Mesenchymal stem cell (in vitro differentiated cells and primary cell): ENCODE measurements at regions not wholly inside any gene's neighbourhood (a gene's known extent, or its start where the extent isn't known, plus 50 kb on each side); places are given as distances from the start of the nearest gene placed in this dataset.
"Not testable (repeated sequence)": the region's sequence is repeated elsewhere in the genome, so short reads cannot be mapped to it uniquely, and the experiment has no call there.

Experiments
- DNase-seq: peaks from one replicate; pipeline ENCODE4 v3.0.0-alpha.2; 2013
- H2AFZ ChIP-seq: one replicate; pipeline ENCODE4 v1.6.1; 2013; ENCODE audit warnings: low read depth, mild to moderate bottlenecking, control low read depth, inconsistent platforms, low read length, moderate library complexity
- H2AK5ac ChIP-seq: 2 replicates; pipeline ENCODE4 v1.6.1; 2013; ENCODE audit warnings: low read length, moderate library complexity, mild to moderate bottlenecking, inconsistent platforms; ENCODE audit not compliant: severe bottlenecking
- H2BK120ac ChIP-seq: one replicate; pipeline ENCODE4 v1.6.1; 2013; ENCODE audit warnings: low read depth, mild to moderate bottlenecking, inconsistent platforms, low read length, moderate library complexity
- H2BK12ac ChIP-seq, 2 experiments: one replicate each; pipeline ENCODE4 v1.6.1; 2013; ENCODE audit warnings: inconsistent platforms in 2 of 2, low read length in 2 of 2, mild to moderate bottlenecking in 2 of 2, moderate library complexity in 2 of 2, control low read depth in 1 of 2
- H2BK15ac ChIP-seq: one replicate; pipeline ENCODE4 v1.6.1; 2013; ENCODE audit warnings: mild to moderate bottlenecking, low read depth, inconsistent platforms; ENCODE audit not compliant: poor library complexity, severe bottlenecking
- H2BK5ac ChIP-seq: 2 replicates; pipeline ENCODE4 v1.6.1; 2013; ENCODE audit warnings: low read depth, mild to moderate bottlenecking, low read length, control low read depth, inconsistent platforms; ENCODE audit not compliant: poor library complexity, severe bottlenecking
- H3K14ac ChIP-seq, 2 experiments: one replicate each; pipeline ENCODE4 v1.6.1; 2013; ENCODE audit warnings: inconsistent platforms in 2 of 2, low read length in 2 of 2, control low read depth in 1 of 2, mild to moderate bottlenecking in 1 of 2, moderate library complexity in 1 of 2
- H3K18ac ChIP-seq, 2 experiments: one replicate each; pipeline ENCODE4 v1.6.1; 2013; ENCODE audit warnings: inconsistent platforms in 2 of 2, low read length in 2 of 2, control low read depth in 1 of 2, low read depth in 1 of 2, mild to moderate bottlenecking in 1 of 2
- H3K23ac ChIP-seq, 2 experiments: one replicate each; pipeline ENCODE4 v1.6.1; 2013; ENCODE audit warnings: inconsistent platforms in 2 of 2, low read length in 2 of 2, mild to moderate bottlenecking in 2 of 2, moderate library complexity in 2 of 2, control low read depth in 1 of 2
- H3K27ac ChIP-seq: 2 replicates; pipeline ENCODE4 v1.5.1; 2013; ENCODE audit warnings: mild to moderate bottlenecking, moderate library complexity, low read length, control low read depth, inconsistent platforms; ENCODE audit not compliant: poor library complexity, severe bottlenecking
- H3K27me3 ChIP-seq, 2 experiments: 2 replicates each; pipeline versions ENCODE4 v1.6.1 to v1.7.0; 2013; ENCODE audit warnings: low read length in 2 of 2, mild to moderate bottlenecking in 2 of 2, moderate library complexity in 2 of 2, control low read depth in 1 of 2, inconsistent platforms in 1 of 2; ENCODE audit not compliant: control insufficient read depth in 1 of 2, insufficient read depth in 1 of 2
- H3K36me3 ChIP-seq, 2 experiments: 2 replicates each; pipeline versions ENCODE4 v1.6.1 to v1.7.0; 2013; ENCODE audit warnings: low read length in 2 of 2, control low read depth in 1 of 2, inconsistent platforms in 1 of 2, low read depth in 1 of 2, mild to moderate bottlenecking in 1 of 2; ENCODE audit not compliant: insufficient read depth in 2 of 2, control insufficient read depth in 1 of 2
- H3K4ac ChIP-seq, 2 experiments: one replicate each; pipeline ENCODE4 v1.6.1; 2013; ENCODE audit warnings: inconsistent platforms in 2 of 2, low read length in 2 of 2, mild to moderate bottlenecking in 2 of 2, moderate library complexity in 2 of 2, control low read depth in 1 of 2, low read depth in 1 of 2
- H3K4me1 ChIP-seq: 2 replicates; pipeline ENCODE4 v1.6.1; 2013; ENCODE audit warnings: low read depth, low read length, control low read depth; ENCODE audit not compliant: control insufficient read depth, insufficient read depth
- H3K4me2 ChIP-seq: 2 replicates; pipeline ENCODE4 v1.6.1; 2013; ENCODE audit warnings: low read length, mild to moderate bottlenecking, inconsistent platforms; ENCODE audit not compliant: poor library complexity, severe bottlenecking
- H3K4me3 ChIP-seq, 2 experiments: 2 replicates each; pipeline versions ENCODE4 v1.5.1 to v1.7.0; 2013; ENCODE audit warnings: low read length in 2 of 2, mild to moderate bottlenecking in 2 of 2, control low read depth in 1 of 2, low read depth in 1 of 2; ENCODE audit not compliant: insufficient read depth in 1 of 2
- H3K79me1 ChIP-seq: replicated peaks from 2 replicates; pipeline ENCODE4 v1.6.1; 2013; ENCODE audit warnings: mild to moderate bottlenecking, control low read depth, low read length, inconsistent platforms; ENCODE audit not compliant: poor library complexity, severe bottlenecking
- H3K9ac ChIP-seq: 2 replicates; pipeline ENCODE4 v1.7.0; 2013; ENCODE audit warnings: mild to moderate bottlenecking, low read length, moderate library complexity
- H3K9me3 ChIP-seq: 2 replicates; pipeline ENCODE4 v1.7.0; 2013; ENCODE audit warnings: mild to moderate bottlenecking, low read length; ENCODE audit not compliant: control insufficient read depth
- H4K8ac ChIP-seq: one replicate; pipeline ENCODE4 v1.6.1; 2013; ENCODE audit warnings: inconsistent platforms, mild to moderate bottlenecking, low read length, moderate library complexity
- H4K91ac ChIP-seq: one replicate; pipeline ENCODE4 v1.6.1; 2013; ENCODE audit warnings: mild to moderate bottlenecking, low read length, inconsistent platforms
- WGBS: methylation state at CpG from one replicate; pipeline ENCODE4 v1.1.7; 2013; ENCODE audit warnings: mixed read lengths; 5-methylcytosine and 5-hydroxymethylcytosine counted together

DNA sequence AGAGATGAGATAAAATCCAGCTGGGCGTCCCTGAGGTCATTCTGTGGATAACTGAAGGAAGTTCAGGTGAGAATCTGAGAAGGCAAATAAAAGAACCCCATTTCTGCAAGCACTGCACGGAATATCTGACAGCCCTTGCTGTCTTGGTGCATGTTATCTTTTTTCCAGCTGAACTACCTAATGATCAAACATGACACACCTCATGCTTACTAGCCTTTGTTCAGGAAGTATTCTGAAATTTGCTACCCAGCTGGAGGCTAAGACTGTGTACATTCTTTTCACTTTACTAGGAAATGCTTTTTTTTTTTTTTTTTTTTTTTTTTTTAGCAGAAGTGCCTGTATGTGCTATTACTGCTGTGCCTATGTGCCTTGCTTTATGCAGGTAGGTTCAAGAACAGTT is 718.1 kb downstream of the SMARCA1 start:
- no peak overlapping the region for H2AFZ ChIP-seq
- H2BK15ac ChIP-seq, result no peak overlapping the region
- no peak overlapping the region for H3K18ac ChIP-seq
- DNase-seq, result no peak
- 58% methylated on average over 2 of the region's 2 CpGs for WGBS
- H3K14ac ChIP-seq, result no peak overlapping the region
- no peaks in the 10 kb centered on the region for H3K9me3 ChIP-seq
- no peak overlapping the region for H2BK12ac ChIP-seq
- no peak overlapping the region for H4K8ac ChIP-seq
- no peak overlapping the region for H2BK5ac ChIP-seq
- H3K23ac ChIP-seq, result no peak overlapping the region
- H3K27me3 ChIP-seq, result peaks cover 0 to 2% of the 10 kb centered on the region in 2 experiments
- no peak overlapping the region for H3K4me3 ChIP-seq
- H2AK5ac ChIP-seq, result no peak overlapping the region
- H2BK120ac ChIP-seq, result no peak overlapping the region
- H3K4ac ChIP-seq, result no peak overlapping the region
- H4K91ac ChIP-seq, result no peak overlapping the region
- H3K79me1 ChIP-seq, result no peaks in the 10 kb centered on the region
- no peak overlapping the region for H3K4me2 ChIP-seq
- no peaks in the 10 kb centered on the region for H3K4me1 ChIP-seq
- no peak overlapping the region for H3K27ac ChIP-seq
- H3K36me3 ChIP-seq, result no peaks in the 10 kb centered on the region
- no peak overlapping the region for H3K9ac ChIP-seq

DNA sequence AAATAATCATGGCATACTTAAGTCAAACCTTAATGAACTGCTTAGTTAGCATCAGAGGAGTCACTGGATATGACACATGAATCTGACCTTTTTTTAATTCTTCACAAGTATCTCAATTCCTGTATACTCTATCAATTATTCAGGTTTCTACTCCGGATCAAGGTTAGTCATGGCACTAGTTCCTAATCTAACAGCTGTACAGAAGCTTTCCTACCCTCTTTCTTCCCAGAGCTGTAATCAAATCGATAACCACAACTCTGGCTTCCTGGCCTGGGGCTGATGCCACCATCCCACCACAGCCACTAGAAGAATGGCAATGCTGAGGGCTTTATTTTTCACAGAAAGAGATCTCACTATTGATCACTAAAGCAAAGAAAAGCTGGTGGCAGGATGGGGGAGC is 718.5 kb downstream of the SMARCA1 start:
- Histone ChIP-seq H2AFZ (no peak overlapping the region), H3K27me3 (peaks cover 0 to 2% of the 10 kb centered on the region in 2 experiments), H3K23ac (no peak overlapping the region), H2BK12ac (no peak overlapping the region), H3K79me1 (no peaks in the 10 kb centered on the region), H3K36me3 (no peaks in the 10 kb centered on the region), H3K14ac (no peak overlapping the region), H4K91ac (no peak overlapping the region), H3K4me1 (no peaks in the 10 kb centered on the region), H3K9ac (no peak overlapping the region), H3K9me3 (no peaks in the 10 kb centered on the region), H4K8ac (no peak overlapping the region), H3K4ac (no peak overlapping the region), H2BK15ac (no peak overlapping the region), H3K27ac (no peak overlapping the region), H2BK5ac (no peak overlapping the region), H2AK5ac (no peak overlapping the region), H3K18ac (no peak overlapping the region), H2BK120ac (no peak overlapping the region), H3K4me2 (no peak overlapping the region), H3K4me3 (no peak overlapping the region)
- WGBS, result 97% methylated on average over 2 of the region's 2 CpGs
- no peak for DNase-seq

DNA sequence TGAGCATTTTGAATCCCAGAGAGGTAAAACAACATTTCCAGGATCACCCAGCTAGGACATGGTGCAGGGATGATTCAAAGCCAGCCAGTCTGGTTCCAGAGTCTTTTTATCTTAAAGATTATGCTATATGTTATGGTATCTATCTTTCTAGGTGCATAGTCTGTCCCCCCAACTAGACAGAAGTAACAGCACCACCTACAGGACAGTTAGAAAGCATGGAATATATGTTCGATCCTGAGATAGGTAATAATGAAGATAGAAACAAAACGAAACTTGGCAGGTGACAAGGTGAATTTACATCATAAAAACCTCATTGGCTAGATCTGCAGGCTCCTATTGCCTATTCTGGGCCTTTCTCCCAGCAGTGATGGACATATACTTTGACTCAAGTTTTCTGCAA is 723.2 kb downstream of the SMARCA1 start:
- H3K4me3 ChIP-seq, result no peak overlapping the region
- no peak overlapping the region for H2AFZ ChIP-seq
- H3K9ac ChIP-seq, result no peak overlapping the region
- H3K27ac ChIP-seq, result no peak overlapping the region
- H2BK15ac ChIP-seq, result no peak overlapping the region
- no peak overlapping the region for H4K8ac ChIP-seq
- no CpG with 5 or more reads among the region's 2 CpGs for WGBS
- no peaks in the 10 kb centered on the region for H3K4me1 ChIP-seq
- no peaks in the 10 kb centered on the region for H3K36me3 ChIP-seq
- DNase-seq, result no peak
- no peaks in the 10 kb centered on the region for H3K9me3 ChIP-seq
- no peak overlapping the region for H3K4me2 ChIP-seq
- no peak overlapping the region for H2BK120ac ChIP-seq
- no peak overlapping the region for H3K4ac ChIP-seq
- peaks cover 0 to 2% of the 10 kb centered on the region in 2 experiments for H3K27me3 ChIP-seq
- no peak overlapping the region for H3K14ac ChIP-seq
- H2BK12ac ChIP-seq, result no peak overlapping the region
- no peak overlapping the region for H4K91ac ChIP-seq
- no peak overlapping the region for H2BK5ac ChIP-seq
- H3K23ac ChIP-seq, result no peak overlapping the region
- no peak overlapping the region for H3K18ac ChIP-seq
- H3K79me1 ChIP-seq, result no peaks in the 10 kb centered on the region
- no peak overlapping the region for H2AK5ac ChIP-seq

DNA sequence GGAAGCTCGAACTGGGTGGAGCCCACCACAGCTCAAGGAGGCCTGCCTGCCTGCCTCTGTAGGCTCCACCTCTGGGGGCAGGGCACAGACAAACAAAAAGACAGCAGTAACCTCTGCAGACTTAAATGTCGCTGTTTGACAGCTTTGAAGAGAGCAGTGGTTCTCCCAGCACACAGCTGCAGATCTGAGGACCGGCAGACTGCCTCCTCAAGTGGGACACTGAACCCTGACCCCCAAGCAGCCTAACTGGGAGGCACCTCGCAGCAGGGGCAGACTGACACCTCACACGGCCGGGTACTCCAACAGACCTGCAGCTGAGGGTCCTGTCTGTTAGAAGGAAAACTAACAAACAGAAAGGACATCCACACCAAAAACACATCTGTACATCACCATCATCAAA is 730.9 kb upstream of the ACTRT1 start:
- H3K4me2 ChIP-seq, DNase-seq, H2BK5ac ChIP-seq, H3K4ac ChIP-seq, H3K23ac ChIP-seq, H3K27ac ChIP-seq, H2AK5ac ChIP-seq, H4K8ac ChIP-seq, H3K27me3 ChIP-seq, H3K9ac ChIP-seq, H2BK15ac ChIP-seq, H3K79me1 ChIP-seq, H3K18ac ChIP-seq, H2AFZ ChIP-seq, H4K91ac ChIP-seq, H3K36me3 ChIP-seq, H2BK120ac ChIP-seq, H3K9me3 ChIP-seq, H3K4me1 ChIP-seq, H2BK12ac ChIP-seq, H3K14ac ChIP-seq, H3K4me3 ChIP-seq: not testable (repeated sequence)
- 22% methylated on average over 2 of the region's 6 CpGs for WGBS
